HG03159 (cell line): ENCODE measurements at regions not wholly inside any gene's neighbourhood (a gene's known extent, or its start where the extent isn't known, plus 50 kb on each side); places are given as distances from the start of the nearest gene placed in this dataset.
A peak's percentile ranks its signal among the peaks of the same experiment; 100 is the strongest.
"Not testable (repeated sequence)": the region's sequence is repeated elsewhere in the genome, so short reads cannot be mapped to it uniquely, and the experiment has no call there.

Source experiments
- ATAC-seq: cut with Tn5 transposase; IDR thresholded peaks from one replicate; pipeline ENCODE4 v1.9.1; 2021; ENCODE audit warnings: mild to moderate bottlenecking, moderate library complexity; ENCODE audit not compliant: unreplicated experiment

DNA sequence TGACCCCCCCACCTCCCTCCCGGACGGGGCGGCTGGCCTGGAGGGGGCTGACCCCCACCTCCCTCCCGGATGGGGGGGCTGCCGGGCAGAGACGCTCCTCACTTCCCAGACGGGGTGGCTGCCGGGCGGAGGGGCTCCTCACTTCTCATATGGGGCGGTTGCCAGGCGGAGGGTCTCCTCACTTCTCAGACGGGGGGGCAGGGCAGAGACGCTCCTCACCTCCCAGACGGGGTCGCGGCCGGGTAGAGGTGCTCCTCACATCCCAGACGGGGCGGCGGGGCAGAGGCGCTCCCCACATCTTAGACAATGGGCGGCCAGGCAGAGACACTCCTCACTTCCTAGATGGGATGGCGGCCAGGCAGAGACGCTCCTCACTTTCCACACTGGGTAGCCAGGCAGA lies 251.9 kb upstream of the PTBP2 start:
- ATAC-seq = not testable (repeated sequence)

DNA sequence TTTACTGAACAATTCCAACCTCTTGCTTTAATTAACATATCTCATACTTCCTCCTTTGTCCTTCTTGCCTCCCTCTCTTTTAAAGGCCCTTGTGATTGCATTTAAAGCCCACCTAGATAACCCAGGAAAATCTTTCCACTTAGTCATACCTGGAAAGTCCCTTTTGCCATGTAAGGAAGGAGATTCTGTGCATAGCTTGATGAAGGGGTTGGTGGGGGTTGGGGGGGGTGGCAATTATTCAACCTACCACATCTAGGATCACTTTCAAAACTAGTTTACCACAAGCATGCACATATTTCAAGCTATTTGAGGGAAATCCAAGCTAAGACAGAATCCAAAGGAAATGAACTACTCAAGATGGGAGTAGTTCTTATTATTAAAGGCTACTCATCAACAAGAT lies 249.1 kb upstream of the PTBP2 start:
- ATAC-seq = no peak

DNA sequence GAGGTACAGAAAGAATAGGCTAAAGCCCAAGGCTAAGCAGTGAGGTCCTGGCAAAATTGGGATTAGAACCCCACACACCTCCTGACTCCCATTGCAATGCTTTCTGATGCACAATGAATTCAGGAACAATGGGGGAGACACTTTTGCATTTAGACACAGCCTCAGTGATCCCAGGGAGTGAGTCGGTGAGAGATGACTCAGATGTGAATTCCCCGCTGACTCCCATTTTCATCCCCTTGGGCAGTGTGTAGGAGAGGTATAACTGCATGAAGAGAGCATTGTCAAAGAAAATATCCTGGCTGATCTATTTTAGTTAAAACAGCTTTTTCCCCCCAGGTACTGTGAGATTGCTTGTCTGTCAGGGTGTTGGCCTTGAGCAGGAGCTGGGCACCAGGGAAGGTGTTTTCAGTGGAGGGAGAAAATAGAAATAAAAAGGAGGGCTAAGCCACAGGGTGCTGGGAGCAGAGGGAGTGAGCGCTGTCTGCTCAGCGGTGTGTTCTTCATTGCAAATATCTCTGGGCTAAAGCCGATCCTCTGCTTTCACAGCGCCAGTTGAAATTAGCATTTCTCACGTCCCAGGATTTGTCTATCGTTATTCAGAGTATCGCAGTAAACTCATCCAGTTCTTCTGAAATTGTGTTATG lies 247.7 kb upstream of the PTBP2 start:
- ATAC-seq = no peak

DNA sequence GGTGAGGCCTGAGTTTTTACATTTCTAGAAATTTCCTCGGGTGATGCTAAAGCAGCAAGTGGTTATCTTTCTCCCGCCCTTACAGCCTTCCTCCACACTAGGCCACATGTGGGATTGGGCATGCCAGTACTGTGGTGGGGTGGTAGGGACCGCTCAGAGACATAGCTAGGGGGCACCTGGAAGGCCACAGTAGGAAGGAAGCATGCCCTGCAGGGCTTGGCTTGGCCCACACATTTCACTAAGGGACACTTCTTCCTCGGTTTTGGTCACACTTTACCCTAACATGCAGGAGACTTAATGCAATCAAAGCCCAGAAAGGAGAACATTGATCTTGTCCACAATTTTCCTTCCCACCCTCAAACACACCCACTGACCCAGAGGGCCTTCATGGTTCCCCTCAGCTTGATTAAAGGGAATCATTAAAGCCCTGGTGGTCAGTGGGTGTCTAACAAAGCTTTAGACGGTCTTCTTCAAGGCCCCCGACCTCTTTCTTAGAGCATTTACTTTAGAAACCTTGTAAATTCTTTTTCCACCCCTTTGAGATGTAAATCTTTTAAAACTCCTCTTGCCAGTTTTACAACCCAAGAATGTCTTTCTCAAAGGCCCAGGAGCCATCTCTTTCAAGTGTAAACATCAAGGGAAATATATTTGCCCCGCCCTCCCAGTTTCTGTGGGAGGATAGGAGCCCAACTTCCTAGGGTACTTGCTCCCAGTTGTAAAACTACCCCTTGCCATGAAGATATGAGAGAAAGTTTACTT lies 246.4 kb upstream of the PTBP2 start:
- no peak for ATAC-seq

DNA sequence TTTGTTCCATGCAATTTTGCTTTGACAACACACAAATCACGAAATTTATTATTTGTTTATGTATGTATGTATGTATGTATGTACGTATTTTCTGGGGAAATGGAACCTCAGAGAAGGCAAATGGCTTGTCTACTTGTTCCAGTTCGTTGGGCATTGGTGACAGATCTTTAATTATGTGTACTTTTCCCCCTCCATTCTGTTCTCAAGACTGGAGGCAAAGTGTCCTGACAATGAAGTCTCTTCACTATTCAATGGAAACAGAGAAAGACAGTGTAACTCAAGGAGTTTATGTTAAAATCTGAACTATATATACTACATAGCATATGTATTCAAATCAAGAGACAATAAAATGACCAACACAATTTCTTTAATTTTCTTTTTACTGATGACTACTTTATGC lies 245.7 kb upstream of the PTBP2 start:
- no peak for ATAC-seq

DNA sequence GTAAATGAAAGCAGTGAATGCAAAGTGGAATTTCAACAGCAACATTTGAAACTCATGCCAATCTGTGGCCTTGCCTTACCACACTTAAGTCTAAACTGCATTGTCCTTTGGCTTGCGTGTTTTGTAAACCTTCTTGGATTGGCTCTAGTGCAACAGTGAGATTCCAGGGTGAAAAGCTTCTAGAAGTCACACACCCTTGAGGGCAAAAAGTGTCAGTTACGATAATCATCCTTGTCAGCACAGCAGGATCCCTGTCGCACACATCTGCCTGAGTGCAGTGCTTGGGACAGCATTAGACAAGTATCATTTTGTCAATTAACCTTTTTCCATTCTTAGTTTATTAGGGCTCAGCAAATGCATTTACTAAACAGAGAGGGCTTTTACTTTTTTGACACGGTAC lies 243.4 kb upstream of the PTBP2 start:
- ATAC-seq = no peak

DNA sequence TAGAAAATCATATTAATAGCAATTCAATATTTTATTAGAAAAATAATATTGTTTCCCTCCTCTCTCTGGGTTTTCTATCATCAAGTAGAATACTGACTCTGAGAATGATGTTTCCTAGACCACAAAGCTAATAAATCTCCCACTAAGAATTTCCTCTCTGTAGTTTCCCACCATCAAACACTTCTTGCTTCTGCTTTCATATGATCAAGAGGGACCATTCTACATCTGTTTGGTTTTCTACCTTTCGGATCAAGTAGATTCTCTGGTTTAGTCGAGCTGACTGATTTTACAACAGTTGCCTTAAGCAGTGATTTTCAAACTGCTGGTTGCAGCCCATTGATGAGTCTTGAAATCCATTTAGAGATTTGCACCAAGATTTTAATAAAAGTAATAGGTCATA lies 240.2 kb upstream of the PTBP2 start:
- no peak for ATAC-seq

DNA sequence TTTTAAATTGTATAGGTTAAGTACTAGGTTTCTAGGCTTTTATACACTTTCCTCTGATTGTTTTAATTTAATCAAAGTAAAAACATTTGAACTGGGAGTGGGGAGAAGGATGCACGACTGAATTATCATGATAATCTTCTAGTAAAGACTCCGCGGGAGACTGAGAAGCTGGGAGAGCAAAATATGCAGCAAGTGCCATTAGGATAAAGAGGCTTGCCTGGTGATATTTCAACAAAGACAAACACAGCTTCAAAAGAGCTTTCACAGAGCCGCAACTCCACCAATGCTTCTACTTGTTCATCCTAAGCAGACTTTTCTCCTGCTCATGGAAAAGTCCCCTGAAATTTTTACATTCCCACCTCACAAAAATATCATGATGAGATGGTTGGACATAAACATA lies 239.0 kb upstream of the PTBP2 start:
- ATAC-seq = no peak

DNA sequence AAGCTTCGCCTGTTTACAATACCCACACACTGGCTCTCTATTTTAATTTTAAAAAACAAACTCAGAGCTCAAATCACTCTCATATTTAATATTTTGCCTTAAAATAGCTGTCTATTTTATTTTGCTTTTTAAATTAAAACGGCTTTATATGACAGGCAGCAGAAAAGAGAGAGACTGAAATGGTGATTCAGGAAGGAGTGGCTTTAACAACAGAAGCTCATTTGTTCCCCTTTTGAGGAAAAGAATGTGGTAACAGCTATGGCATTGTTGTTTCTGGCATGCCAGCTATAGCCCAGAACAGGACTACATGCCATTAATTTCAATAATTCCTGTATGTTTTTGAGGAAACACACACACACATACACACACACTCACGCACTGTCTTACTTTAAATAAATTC lies 234.2 kb upstream of the PTBP2 start:
- no peak for ATAC-seq

DNA sequence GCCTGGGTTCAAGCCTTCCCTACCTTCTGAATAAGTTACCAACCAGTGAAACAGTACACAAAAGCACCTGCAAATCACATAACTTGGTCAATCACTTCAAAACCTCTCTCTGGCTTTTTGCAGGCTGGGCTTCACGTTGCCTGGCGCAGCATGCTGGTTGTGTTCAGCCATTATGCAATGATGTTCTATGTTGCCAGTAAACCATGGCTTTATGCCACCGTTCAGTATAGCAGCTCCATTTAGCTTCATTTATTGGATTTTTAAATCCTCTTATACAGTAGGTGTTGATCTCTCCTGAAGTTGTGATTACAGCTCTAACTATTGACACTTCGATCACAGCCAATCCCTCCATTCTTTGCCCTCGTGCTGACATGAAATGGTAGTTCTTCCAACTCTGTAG lies 233.6 kb upstream of the PTBP2 start:
- ATAC-seq = no peak

DNA sequence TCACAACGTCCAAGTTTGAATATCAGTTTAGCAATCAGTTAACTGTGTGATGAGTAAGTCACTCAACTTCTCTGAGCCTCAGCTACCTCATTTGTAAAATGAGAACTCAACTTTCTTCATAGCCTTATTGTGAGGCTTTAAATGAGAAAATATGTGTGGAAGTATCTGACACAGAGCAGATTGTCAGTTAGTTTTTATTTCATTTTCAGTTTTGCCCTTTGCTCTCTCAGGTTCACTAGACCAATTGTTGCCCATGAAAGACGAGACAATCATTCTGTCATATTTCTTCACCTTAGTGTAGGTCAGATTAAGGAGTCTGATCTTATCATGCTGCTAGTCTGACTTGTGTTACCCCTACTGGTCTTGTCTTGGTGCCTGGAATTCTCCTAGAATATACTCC lies 232.8 kb upstream of the PTBP2 start:
- ATAC-seq = peak; percentile 72

DNA sequence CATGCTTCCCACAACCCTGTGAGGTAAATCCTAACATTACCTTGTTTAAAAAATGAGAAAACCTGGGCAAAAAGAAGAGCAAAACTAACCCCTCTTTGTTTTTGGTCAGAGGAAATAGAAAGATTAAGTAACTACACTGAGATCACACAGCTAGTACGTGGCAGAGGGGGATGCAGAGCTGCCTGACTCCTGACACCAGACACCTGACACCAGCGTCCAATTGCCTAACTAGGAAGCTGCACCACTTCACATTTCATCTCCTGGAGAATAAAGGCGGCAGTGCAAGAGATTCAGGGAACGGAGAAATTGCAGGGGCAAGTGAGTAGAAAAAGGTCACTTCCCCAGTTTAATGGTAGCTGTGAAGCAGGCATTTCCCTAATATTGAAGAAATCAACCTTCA lies 229.3 kb upstream of the PTBP2 start:
- ATAC-seq = no peak

DNA sequence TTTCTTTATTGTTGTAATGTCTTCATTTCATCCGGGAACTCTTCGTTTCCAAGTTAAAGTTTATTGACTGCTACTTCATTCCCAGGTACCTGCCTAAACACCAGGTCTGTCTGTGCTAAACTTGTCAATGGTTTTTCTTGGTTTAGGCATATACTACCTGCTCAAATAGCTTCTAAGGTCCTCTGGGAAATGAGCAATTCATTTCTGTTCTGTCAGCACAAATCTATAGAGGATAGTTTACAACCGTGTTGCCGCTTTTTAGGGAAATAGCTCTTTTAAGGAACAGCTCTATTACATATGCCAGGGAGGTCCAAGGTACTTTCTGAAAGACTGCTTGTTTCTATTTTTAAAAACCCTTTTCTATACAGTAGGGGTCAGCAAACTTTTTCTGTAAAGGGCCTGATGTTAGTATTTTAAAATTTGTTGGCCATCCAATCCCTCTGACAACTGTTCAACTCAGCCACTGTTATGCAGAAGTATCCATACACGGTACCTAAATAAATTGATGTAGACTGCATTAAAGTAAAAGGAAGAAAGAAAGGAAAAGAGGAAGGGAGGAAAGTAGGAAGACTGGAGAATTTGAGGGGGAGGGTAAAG lies 222.7 kb upstream of the PTBP2 start:
- ATAC-seq = no peak

DNA sequence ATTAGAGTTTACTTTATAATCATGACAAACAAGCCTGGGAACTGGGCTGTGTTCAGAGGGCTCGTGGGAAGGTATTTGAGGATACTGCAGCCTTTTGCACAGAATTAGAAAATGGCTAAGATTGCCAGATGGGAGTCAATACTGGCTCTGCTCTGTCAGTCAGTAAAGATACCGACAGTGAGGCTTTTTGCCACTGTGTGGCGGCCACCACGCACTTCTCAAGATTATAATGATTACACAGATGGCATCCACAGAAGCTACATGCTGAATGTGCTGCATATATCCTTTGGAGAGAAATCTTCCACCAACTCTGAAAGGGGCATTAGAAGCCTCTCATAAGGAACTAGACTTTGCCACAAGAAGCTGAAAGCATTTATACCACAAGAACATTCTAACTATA lies 213.4 kb upstream of the PTBP2 start:
- no peak for ATAC-seq

DNA sequence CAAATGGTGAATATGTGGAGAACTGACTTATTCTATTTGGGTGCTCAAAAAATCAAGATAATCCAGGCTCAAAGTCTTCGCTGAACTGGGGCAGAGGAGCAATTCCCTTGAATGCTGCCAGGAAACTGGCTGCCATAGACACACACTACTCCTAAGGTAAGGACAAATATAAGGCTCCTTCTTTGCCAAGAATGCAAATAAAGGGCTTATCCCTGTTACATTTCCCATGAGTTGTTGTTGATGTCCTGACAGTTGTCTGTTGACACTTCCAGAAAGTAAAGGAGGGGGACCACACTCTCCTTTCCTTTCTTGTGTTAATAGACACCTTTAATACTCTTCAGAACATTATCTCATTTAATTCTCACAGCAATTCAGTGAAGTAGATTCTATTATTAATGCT lies 212.2 kb upstream of the PTBP2 start:
- ATAC-seq = no peak

DNA sequence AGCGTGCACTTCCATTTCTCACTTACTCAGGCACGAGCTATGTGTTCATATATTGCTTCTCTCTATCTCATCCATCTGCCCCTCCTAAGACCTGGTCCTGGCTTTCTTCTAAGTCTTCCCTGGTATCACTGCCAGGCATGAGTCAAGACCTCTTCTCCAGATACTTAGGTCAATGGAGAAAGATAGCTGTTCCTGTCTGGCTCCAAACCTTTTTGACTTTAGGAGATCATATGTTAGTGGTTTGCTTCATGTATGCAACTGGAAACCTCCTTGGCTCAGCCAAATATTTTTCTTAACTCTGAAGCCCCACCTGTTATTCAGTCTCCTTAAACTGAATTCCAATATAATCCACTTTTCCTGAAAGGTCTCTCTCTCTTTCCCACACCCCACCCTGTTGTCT lies 211.6 kb upstream of the PTBP2 start:
- no peak for ATAC-seq

DNA sequence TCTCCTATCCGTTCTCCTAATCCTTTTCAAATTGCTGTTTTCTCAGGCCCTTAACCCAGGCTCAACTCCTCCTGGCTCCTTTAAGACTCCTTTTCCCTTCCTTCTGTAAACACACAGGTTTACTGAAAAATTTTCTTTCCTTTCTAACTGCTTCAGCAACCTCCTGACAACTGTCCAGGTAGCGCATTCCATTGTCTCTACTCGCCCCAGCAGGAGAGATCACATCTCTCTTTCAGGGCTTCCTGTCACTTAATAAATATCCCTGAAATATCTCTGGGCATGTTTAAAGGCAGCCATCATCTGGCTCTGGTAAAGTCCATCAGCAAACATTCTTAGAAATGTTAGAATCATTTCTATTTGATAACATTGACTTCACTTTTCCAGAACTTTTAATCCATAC lies 211.2 kb upstream of the PTBP2 start:
- no peak for ATAC-seq

DNA sequence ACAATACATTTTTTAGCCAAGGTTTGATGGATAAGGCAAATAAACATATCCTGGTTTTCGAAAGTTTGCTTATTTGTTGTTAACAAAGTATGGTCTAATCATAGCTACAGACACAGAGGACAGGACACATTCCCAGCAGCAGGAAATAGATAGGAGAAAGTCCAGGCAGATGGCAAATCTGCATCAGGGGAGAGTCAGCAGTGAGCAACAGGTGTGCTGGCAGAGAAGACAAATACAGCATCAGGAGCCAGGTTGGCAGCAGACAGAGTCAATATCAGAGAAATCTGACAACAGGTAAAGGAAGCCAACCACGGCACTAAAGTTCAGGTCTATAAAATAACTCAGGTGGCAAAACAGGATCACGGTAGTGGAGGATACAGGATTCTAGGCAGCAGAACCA lies 210.7 kb upstream of the PTBP2 start:
- ATAC-seq = no peak

DNA sequence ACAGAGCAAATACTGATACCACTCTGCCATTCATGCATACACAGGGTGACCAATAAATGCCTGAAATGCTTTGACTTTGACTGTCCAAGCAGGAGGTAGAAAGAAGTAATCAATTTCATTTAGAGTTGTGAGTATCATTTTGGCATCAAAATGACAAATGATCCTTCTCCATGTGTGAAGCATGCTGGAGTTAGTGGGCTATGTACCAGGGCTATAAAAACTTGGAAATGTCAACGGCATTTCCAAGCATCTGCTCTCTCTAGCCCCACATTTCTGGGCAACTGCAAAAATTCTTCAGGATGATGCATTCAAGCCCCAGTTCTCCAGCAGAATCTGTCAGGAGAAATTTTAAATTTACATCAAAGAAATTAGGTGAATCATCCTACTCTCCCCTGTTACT lies 208.4 kb upstream of the PTBP2 start:
- ATAC-seq = no peak

DNA sequence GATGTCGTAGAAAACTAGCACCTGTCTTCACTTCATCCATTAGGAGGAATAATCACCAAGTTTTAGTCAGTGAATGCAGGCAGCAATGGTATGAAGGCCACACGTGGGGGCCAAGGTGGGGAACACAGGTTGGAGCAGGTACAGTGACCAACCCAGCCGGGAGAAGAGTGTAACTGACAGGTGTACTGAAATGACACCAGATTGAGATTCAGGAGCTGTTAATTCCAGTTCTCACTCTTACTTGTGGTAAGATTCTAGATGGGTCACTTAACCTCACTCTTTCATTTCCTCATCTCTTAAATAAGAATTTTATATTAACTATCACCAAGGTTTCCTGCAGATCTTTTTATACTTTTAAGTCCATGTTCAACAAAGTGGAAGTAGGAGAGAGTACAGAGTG lies 206.2 kb upstream of the PTBP2 start:
- ATAC-seq = peak; percentile 96

DNA sequence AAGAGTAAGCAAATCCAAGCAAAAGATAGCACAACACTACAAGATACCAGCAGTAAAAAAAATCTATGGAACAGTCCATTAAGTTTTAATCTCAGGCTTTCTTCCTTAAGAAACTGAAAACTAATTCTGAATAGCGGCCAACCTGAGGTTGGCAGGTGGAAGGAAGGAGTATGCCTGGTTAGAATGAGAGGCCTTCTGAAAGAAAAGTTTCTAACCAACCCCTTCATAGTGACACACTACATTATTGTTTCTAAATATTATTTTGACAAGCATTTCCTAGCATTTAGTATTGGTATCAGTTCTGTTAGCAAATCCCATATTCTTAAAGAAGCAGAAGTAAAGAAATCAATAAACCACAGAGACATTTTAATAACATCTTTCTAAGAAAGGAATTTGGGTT lies 205.7 kb upstream of the PTBP2 start:
- ATAC-seq = peak; percentile 49

DNA sequence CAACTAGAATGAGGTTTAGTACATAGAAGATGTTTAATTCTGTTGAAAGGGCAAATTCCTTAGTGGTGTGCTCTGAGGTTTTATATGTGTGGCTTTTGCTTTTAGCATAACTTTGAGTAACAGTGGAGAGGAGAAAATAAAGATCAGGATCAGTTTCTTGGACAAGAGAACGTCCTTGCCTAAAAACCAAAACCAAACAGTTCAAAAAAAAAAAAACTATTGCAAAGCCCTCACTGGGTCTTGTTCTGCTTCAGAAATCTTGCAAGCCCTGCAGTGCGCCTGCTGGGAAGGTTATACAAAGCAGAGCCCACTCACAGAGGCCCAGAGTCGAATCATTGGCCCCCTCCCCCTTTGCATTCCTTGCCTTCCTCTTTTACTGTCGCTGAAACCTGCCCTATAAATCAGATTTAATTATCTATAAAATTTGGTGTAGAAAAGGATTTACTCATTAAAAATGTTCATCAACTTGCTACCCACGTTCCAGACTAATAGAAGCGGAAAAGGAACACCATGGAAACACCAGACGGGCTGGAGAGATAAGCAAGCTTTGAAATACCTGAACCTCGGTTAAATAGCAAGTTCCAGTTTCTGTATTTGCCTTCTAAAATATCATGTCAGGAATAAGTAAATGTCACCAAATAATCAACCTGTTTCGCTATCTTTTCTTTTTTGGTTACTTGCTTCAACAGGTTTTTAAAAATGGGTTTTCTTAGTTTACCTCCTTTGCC lies 201.6 kb upstream of the PTBP2 start:
- no peak for ATAC-seq
